ENCODE measurements at regions not wholly inside any gene's neighbourhood (a gene's known extent, or its start where the extent isn't known, plus 50 kb on each side); places are given as distances from the start of the nearest gene placed in this dataset.
A peak's percentile ranks its signal among the peaks of the same experiment; 100 is the strongest.

- no peak for DNase-seq (ENCODE audit: low read depth in 4 of 4, low spot score in 3 of 4)
Measured at GRCh38 chr10:45180946-45181875, 134.2 kb downstream of the OR13A1 start.

DNA sequence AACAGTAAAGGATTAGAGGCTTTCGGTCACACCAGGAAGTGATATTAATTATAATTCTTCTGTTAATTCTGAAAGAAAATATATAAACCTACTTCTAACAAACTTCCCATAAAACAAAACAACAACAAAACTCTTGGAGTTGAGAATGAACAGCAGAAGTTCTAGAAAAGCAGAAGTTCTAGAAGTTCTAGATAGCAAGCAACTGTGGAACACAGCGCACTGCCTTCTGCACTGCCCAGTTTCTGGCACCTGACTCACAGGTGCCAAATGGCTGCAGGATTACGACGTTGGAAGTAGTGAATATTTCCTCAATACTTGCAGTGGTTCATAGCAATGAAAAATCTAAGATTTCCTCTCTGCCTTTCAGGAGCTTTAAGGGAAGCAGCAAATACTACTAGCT is 132.2 kb downstream of the OR13A1 start:
- DNase-seq (ENCODE audit: low read depth in 4 of 4, low spot score in 3 of 4), result no peak

- no peak for DNase-seq (ENCODE audit: low read depth in 4 of 4, low spot score in 3 of 4)
Measured at GRCh38 chr10:45197816-45198485, 117.5 kb downstream of the OR13A1 start.

DNA sequence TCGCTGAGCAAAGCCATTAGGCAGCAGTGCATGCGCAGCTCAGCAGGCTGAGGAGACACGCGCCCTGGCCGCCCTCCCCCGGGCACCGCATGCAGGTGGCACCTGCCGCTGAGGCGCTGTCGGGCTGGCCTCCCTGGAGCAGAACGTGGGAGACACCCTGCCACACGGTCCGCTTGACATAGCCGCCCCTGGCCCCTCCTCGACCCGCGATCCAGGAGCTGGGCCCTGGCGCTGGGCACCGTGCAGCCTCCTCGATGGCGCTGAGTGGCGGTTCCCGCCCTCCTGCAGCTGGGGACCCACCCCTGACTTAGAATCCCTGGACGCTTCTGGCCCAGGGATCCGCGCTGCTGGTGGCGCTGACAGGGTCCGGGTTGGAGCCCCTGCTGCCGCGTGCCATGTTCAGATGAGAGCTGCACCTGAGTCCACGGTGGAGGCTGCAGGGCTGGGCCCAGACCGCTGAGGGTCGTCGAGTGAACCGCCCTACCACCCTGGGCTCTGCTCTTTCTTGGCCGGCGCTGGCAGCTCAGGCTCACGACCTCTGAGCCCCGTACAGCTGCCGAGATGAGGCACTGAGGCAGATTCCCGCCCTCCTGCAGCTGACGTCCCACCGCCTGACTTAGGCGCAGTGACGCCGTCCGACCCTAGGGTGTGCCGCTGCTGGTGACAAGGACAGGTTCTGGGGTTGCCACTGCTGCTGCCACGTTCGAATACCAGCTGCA is 116.8 kb downstream of the OR13A1 start:
- no peak for DNase-seq (ENCODE audit: low read depth in 4 of 4, low spot score in 3 of 4)

DNA sequence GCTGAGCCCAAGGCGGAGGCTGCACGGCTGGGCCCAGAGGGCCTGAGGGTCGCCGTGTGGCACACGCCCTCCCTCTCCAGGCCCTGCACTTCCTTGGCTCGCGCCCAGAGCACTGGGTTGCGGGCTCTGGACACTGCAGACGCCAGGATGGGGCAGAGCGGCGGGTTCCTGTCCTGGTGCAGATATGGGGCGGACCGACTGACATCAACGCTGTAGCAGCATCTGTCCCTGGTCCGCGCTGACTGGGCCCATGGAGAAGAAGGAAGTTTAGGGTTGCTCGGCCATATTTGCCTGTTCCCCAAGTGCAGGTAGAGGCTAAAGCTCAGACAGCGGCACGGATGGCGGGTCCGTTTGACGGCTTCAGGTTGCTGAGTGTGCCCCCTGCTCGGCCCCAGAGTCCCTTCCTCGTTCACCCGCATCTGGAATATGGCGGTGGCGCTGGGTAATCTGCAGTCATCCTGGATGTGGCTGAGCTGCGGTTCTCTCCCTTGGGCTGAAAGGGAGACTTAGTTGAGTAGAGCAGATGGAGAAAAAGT is 116.1 kb downstream of the OR13A1 start:
- no peak for DNase-seq (ENCODE audit: low read depth in 4 of 4, low spot score in 3 of 4)

- DNase-seq (ENCODE audit: low read depth in 4 of 4, low spot score in 3 of 4), result no peak
Measured at GRCh38 chr10:45201271-45201670, 114.1 kb downstream of the OR13A1 start.

DNA sequence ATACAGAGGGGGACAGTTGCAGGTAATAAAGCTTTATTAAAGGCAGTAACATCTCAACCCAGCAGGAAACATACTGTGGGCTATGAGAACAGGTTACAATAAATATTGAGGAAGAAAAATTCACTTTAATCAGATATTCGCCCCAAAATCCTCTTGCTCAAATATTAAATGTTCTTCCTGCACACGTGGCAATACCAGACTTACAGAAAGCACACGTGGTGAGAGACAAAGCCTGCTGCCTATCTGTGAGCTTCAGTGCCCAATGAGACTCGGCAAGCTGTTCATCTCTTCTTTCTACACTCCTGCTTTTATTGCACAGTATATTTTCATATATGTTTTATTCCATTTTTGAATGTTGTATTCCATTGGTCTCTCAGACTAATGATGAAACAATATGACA is 113.2 kb downstream of the OR13A1 start:
- no peak for DNase-seq (ENCODE audit: low read depth in 4 of 4, low spot score in 3 of 4)

DNA sequence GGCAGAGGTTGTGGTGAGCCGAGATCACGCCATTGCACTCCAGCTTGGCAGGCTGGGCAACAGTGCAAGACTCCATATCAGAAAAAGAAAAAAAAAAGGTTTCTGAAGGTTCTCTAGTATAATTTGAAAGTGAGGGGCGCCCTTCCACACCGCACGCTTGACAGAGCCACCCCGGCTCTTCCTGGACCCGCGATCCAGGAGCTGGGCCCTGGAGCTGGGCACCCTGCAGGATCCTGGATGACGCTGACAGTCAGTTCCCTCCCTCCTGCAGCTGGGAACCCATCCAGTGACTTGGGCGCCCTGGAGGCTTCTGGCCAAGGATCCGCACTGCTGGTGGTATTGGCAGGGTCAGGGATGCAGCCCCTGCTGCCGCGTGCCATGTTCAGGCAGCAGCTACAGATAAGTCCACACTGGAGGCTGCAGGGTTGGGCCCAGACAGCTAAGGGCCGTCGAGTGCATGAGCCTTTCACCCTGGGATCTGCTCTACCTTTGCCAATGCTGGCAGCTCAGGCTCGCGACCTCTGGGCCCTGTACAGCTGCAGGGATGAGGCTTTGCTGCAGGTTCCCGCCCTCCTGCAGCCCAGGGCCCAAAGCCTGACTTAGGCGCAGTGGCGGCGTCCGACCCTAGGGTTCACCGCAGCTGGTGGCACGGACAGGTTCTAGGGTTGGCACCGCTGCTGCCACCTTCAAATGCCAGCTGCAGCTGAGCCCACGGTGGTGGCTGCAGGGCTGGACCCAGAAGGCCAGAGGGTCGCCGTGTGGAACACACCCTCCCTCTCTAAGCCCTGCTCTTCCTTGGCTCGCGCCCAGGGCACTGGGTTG is 110.2 kb downstream of the OR13A1 start:
- no peak for DNase-seq (ENCODE audit: low read depth in 4 of 4, low spot score in 3 of 4)

DNA sequence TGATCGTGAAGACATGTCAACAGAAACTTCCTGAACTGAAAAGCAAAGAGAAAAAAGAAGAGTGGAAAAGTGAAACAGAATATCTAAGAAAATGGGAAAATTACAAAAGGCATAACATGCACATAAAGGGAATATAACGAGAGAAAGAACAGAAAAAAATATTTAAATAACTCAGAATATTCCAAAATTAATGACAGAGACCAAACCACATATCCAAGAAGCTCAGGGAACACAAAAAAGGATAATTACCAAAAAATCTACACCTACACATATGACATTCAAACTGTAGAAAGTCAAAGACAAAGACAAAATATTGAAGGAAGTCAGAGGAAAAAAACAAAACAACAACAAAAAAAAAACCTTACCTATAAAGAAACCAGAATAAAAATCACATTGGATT is 105.5 kb downstream of the OR13A1 start:
- no peak for DNase-seq (ENCODE audit: low read depth in 4 of 4, low spot score in 3 of 4)

- DNase-seq (ENCODE audit: low read depth in 4 of 4, low spot score in 3 of 4), result no peak
Measured at GRCh38 chr10:45211576-45211975, 103.8 kb downstream of the OR13A1 start.

GRCh38 chr10:45219416-45219815 is 96.0 kb downstream of the OR13A1 start:
- no peak for DNase-seq (ENCODE audit: low read depth in 4 of 4, low spot score in 3 of 4)

- DNase-seq (ENCODE audit: low read depth in 4 of 4, low spot score in 3 of 4), result no peak
Measured at GRCh38 chr10:45220931-45221330, 94.5 kb downstream of the OR13A1 start.

DNA sequence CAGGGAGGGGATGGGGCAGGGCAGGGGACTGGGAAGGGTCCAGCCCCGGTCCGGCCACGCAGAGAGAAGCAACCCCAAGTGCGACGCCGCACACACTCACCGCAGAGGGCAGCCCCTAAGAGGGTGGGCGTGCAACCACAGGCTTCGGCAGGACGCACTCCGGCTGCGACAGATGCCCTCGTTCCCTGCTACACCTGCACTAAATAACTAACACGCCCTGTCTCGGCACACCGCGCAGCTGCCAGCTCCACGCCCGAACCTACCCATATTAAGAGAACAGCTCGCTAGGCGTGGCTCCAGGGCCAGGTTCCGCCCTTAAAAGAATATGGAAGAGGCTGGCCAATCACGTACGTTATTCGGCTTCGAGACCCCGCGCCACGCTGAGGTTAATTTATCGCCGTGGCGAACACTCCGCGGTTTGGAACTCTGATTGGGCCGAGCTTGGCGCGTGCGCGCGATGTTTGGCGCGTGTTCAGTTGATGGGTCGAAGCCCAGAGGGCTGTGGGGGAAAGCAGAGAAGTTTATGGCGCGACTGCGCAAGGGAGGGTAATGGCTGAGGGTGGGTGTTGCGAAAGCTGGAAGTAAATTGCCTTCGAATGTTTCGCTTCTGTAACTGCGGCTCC is 91.1 kb downstream of the OR13A1 start:
- no peak for DNase-seq (ENCODE audit: low read depth in 4 of 4, low spot score in 3 of 4)

DNA sequence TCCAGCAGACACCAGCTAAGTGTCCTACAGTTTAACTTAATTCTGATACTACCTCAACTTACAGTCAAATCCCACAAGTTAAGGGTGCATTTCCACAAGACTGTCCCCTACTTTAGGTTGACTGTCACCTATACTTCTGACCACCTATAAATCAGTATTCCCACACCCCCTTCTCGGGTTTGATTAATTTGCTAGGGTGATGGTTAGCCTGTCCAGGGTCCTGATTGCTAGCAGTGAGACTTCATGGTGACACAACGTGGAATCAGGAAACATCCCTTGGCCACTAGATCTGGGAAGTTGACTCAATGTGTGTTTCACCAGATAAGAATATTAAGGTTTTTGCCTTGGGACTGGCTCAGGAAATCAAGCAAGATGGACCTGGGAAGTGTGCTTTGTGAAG is 88.4 kb downstream of the OR13A1 start:
- DNase-seq (ENCODE audit: low read depth in 4 of 4, low spot score in 3 of 4), result no peak

GRCh38 chr10:45227456-45227855 is 88.0 kb downstream of the OR13A1 start:
- DNase-seq (ENCODE audit: low read depth in 4 of 4, low spot score in 3 of 4), result no peak

DNA sequence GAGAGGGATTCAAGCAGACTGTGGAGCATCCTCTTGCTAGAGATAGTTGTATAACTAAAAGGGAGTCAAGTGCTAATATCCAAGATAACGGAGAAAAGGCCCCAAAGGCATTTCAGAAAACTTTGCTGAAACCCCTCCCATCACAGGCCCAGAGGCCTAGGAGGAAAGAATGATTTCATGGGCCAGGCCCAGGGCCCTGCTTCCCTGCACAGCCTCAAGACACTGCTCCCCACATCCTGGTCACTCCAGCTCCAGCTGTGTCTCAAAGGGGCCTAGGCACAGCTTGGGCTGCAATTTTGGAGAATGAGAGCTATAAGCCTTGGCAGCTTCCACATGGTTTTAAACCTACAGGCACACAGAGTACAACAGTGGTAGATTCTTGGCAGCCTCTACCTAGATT is 85.6 kb downstream of the OR13A1 start:
- no peak for DNase-seq (ENCODE audit: low read depth in 4 of 4, low spot score in 3 of 4)

DNA sequence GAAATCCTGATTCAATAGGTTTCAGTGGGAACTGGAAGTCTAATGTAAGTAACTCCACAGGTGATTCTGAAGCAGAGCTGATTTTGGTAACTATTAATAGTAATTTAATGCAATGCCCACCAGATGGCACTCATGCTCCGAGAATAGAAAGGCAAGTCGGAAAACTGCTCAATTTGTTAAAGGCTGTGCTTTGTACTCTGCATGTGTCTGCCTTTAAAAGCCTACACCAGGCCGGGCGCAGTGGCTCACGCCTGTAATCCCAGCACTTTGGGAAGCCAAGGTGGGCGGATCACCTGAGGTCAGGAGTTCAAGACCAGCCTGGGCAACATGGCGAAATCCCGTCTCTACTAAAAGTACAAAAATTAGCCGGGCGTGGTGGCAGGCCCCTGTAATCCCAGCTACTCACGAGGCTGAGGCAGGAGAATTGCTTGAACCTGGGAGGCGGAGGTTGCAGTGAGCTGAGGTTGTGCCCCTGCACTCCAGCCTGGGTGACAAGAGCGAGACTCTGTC is 80.1 kb downstream of the OR13A1 start:
- peak; percentile 39 to 78 (median 63) for DNase-seq (ENCODE audit: low read depth in 4 of 4, low spot score in 3 of 4)

GRCh38 chr10:45235798-45236220 is 79.6 kb downstream of the OR13A1 start:
- DNase-seq (ENCODE audit: low read depth in 4 of 4, low spot score in 3 of 4), result no peak

- DNase-seq (ENCODE audit: low read depth in 4 of 4, low spot score in 3 of 4), result no peak
Measured at GRCh38 chr10:45238896-45239295, 76.5 kb downstream of the OR13A1 start.

DNA sequence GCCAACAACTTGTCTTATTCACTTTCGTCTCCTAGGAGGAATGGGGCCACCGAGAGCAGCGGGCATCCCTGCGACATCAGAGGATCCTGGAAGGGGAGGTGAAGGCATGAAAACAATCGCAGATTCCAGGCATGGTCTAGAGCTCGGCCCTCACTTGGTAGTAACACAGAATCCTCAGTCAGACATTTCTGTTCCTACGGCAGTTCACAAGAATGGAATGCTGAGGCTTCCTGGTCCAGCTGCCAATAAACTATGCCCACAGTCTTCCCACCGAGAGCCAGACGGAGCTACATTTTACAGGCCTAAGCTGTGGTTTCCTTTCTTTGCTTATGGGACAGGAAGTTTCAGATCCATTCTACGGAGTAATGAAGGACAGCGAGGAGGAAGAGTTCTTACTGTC is 75.8 kb downstream of the OR13A1 start:
- DNase-seq (ENCODE audit: low read depth in 4 of 4, low spot score in 3 of 4), result no peak

Measured in left renal pelvis (tissue), 4 donors.